Ascending aorta (tissue), 2 donors: ENCODE measurements at regions not wholly inside any gene's neighbourhood (a gene's known extent, or its start where the extent isn't known, plus 50 kb on each side); places are given as distances from the start of the nearest gene placed in this dataset.

Source experiments
- DNase-seq, 2 donors: peaks; one replicate each; pipeline ENCODE4 v3.0.0-alpha.2; 2019; ENCODE audit warnings: low spot score in 2 of 2
- H3K27ac ChIP-seq, 2 donors: fragments of 200-600 bp; sonication (generic); one replicate each; pipeline ENCODE4 v1.5.1; 2016 to 2017; ENCODE audit warnings: mild to moderate bottlenecking in 1 of 2
- H3K27me3 ChIP-seq: fragments of 200-600 bp; sonication (generic); one replicate; pipeline ENCODE4 v1.5.1; 2017
- H3K36me3 ChIP-seq, 2 donors: fragments of 200-600 bp; sonication (generic); one replicate each; pipeline ENCODE4 v1.5.1; 2016
- H3K4me1 ChIP-seq, 2 donors: fragments of 200-600 bp; sonication (generic); one replicate each; pipeline ENCODE4 v1.5.1; 2016 to 2017; ENCODE audit warnings: mild to moderate bottlenecking in 1 of 2
- H3K4me3 ChIP-seq, 2 donors: fragments of 200-600 bp; sonication (generic); one replicate each; pipeline ENCODE4 v1.5.1; 2016 to 2017; ENCODE audit warnings: mild to moderate bottlenecking in 1 of 2
- H3K9me3 ChIP-seq, 2 donors: fragments of 200-600 bp; sonication (generic); one replicate each; pipeline ENCODE4 v1.5.1; 2016
- intact Hi-C: fragments of 100-400 bp; cut with DNase I; formaldehyde crosslinking; loops from one replicate; pipeline ENCODE4 v1.15.1; 2023
- TF ChIP-seq, protein P1 (sequence below), 3 experiments: fragments of 200-600 bp in 2 of 3; fragments of 450-650 bp in 1 of 3; sonication (generic) in 2 of 3; IDR thresholded peaks; one replicate each; pipeline ENCODE4 v1.5.1; 2016 to 2019; ENCODE audit warnings: antibody characterized with exemption in 3 of 3, mild to moderate bottlenecking in 1 of 3, moderate library complexity in 1 of 3

DNA sequence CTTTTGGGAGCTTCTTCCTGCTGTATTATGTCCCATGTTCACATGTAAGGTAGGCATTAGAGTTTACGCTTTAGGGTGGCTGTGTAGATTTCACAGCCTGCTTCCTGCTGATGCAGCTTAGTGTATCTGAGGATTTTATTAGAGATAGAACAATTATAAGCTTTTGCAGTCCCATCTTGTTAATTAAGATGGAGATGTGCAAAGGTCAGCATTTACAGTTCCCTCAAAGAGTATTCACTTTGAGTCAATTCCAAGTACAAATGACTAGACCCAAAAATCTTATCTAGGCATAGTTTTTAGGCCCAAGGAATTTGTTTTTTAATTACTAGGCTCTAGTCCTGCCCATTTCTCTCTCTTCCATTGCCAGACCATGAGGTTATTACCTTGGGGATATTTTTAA is 239.9 kb upstream of the PHF14 start:
- H3K4me3 ChIP-seq, result no peak overlapping the region
- no peak overlapping the region for H3K27ac ChIP-seq
- H3K27me3 ChIP-seq, result no peaks in the 10 kb centered on the region
- no peaks in the 10 kb centered on the region for H3K4me1 ChIP-seq
- TF ChIP-seq, protein P1, sequence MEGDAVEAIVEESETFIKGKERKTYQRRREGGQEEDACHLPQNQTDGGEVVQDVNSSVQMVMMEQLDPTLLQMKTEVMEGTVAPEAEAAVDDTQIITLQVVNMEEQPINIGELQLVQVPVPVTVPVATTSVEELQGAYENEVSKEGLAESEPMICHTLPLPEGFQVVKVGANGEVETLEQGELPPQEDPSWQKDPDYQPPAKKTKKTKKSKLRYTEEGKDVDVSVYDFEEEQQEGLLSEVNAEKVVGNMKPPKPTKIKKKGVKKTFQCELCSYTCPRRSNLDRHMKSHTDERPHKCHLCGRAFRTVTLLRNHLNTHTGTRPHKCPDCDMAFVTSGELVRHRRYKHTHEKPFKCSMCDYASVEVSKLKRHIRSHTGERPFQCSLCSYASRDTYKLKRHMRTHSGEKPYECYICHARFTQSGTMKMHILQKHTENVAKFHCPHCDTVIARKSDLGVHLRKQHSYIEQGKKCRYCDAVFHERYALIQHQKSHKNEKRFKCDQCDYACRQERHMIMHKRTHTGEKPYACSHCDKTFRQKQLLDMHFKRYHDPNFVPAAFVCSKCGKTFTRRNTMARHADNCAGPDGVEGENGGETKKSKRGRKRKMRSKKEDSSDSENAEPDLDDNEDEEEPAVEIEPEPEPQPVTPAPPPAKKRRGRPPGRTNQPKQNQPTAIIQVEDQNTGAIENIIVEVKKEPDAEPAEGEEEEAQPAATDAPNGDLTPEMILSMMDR (IDR thresholded peaks at IDR 0.05), result no peak
- DNase-seq, result no peak
- H3K36me3 ChIP-seq, result no peaks in the 10 kb centered on the region
- H3K9me3 ChIP-seq, result no peaks in the 10 kb centered on the region
- intact Hi-C loops, result no loop called here

DNA sequence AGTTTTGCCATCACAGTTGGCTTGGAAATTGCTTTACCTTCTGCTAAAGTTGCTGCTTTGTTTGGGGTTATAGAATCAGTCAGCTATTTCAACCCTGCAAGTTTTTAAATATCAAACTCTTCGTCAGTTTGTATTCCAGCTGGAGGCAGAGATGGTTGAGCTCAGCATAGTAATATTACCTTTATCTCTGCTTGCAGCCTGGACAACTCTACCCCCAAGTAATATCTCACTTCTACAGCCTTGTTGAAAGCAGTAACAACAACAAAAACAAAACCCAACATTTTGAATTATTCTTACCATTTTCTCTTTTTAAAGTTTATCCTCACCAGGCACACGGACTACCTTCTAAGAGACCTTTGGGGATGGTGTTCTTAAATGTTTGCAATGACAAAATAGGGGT is 239.1 kb upstream of the PHF14 start:
- TF ChIP-seq, protein P1 (IDR thresholded peaks at IDR 0.05), result no peak
- Histone ChIP-seq H3K4me1 (no peaks in the 10 kb centered on the region), H3K9me3 (no peaks in the 10 kb centered on the region), H3K4me3 (no peak overlapping the region), H3K27ac (no peak overlapping the region), H3K36me3 (no peaks in the 10 kb centered on the region), H3K27me3 (no peaks in the 10 kb centered on the region)
- intact Hi-C loops, result no loop called here
- DNase-seq, result no peak

DNA sequence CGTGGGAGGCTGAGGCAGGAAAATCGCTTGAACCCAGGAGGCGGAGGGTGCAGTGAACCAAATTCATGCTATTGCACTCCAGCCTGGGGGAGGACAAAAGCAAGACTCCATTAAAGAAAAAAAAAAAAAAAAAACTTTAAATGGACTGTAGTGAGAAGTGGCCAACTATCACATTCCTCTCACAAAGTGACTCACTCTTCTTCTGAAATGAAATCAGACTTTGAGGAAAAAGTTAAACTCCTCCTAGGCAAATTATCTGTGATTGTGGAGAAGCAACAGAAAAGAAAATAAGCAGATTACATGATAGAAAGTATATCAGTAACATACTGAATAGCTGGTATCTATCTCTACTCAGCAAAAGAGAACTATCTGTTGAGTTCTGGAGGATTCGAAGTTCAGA is 234.3 kb upstream of the PHF14 start:
- no peaks in the 10 kb centered on the region for H3K27me3 ChIP-seq
- no peaks in the 10 kb centered on the region for H3K9me3 ChIP-seq
- no peaks in the 10 kb centered on the region for H3K36me3 ChIP-seq
- DNase-seq, result no peak
- H3K4me3 ChIP-seq, result no peak overlapping the region
- intact Hi-C loops, result no loop called here
- TF ChIP-seq, protein P1 (IDR thresholded peaks at IDR 0.05), result no peak
- no peak overlapping the region for H3K27ac ChIP-seq
- H3K4me1 ChIP-seq, result no peaks in the 10 kb centered on the region

DNA sequence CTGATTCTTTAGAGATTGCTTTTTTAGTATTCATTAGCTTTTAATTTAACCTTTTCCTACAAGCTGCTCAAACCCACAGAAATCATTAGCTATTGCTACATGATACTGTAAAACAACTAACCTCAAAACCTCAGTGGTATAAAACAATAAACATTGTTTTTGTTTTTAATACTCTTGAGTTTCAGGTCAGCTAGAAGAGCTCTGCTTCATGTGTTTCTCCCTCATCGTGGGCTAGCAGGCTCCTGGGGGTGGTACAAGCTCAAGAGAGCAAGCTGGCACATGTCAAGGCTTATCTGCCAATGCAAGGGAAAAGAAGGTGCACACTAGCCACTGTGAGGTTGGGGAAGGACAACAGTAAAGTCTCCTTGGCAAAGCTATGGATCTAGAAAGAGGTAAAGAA is 232.9 kb upstream of the PHF14 start:
- TF ChIP-seq, protein P1 (IDR thresholded peaks at IDR 0.05), result no peak
- Histone ChIP-seq H3K4me3 (no peak overlapping the region), H3K27ac (no peak overlapping the region), H3K36me3 (no peaks in the 10 kb centered on the region), H3K27me3 (no peaks in the 10 kb centered on the region), H3K4me1 (no peaks in the 10 kb centered on the region), H3K9me3 (no peaks in the 10 kb centered on the region)
- intact Hi-C loops, result no loop called here
- no peak for DNase-seq

DNA sequence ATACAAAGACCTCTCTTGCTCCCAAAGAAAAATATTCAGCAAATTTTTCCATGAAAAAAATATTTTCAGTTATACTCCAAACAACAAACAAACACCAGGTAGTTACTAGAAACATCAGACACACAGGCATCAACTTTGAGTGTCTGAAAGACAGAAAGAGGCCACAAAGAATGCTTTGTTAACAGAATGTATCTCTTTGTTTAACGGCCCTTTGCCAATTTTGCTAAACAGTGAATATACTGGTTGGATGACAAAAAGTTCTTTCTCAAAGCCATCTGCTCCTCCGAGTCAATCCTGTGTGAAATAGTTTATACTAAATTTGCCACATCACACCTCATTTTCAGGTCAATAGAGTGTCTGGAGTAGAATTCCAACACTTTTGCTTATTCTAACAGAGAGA is 216.7 kb upstream of the PHF14 start:
- no peak for DNase-seq
- intact Hi-C loops, result no loop called here
- Histone ChIP-seq H3K36me3 (no peaks in the 10 kb centered on the region), H3K9me3 (peaks cover 5 to 19% of the 10 kb centered on the region in 2 donors), H3K27me3 (no peaks in the 10 kb centered on the region), H3K4me3 (no peak overlapping the region), H3K4me1 (no peaks in the 10 kb centered on the region), H3K27ac (no peak overlapping the region)
- TF ChIP-seq, protein P1 (IDR thresholded peaks at IDR 0.05), result no peak

DNA sequence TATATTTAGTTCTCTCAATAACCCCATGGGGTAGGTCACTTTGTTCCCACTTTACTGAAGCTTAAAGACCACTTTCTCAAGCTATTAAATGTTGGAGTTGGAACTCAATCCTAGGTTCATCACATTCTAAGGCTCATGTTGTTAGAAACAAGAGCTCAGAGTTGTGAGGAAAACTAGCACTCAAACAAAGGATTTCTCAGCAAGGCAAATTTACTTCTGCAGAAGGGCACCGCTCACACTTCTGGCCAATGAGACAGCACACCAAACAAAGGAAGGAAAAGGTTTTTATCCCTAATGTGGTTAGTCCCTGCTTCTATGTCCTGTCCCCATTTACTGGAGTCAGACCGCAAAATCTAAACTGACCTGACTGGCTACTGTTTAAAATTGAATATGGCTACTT is 214.6 kb upstream of the PHF14 start:
- H3K9me3 ChIP-seq, result peaks cover 5 to 19% of the 10 kb centered on the region in 2 donors
- H3K27ac ChIP-seq, result no peak overlapping the region
- no peaks in the 10 kb centered on the region for H3K36me3 ChIP-seq
- H3K4me1 ChIP-seq, result no peaks in the 10 kb centered on the region
- no peak for DNase-seq
- intact Hi-C loops, result no loop called here
- no peaks in the 10 kb centered on the region for H3K27me3 ChIP-seq
- no peak overlapping the region for H3K4me3 ChIP-seq
- TF ChIP-seq, protein P1 (IDR thresholded peaks at IDR 0.05), result no peak
